Immature natural killer cell (primary cell): ENCODE measurements at regions not wholly inside any gene's neighbourhood (a gene's known extent, or its start where the extent isn't known, plus 50 kb on each side); places are given as distances from the start of the nearest gene placed in this dataset.

Experiments
- DNase-seq, 3 donors: peaks; one replicate each; pipeline ENCODE4 v3.0.0; 2022; ENCODE audit warnings: mixed read lengths in 1 of 3
- H3K27ac Mint-ChIP-seq, 6 donors: one replicate each; pipeline ENCODE4 v1.8.0; 2020; ENCODE audit warnings: mixed read lengths in 6 of 6, mild to moderate bottlenecking in 5 of 6, inconsistent platforms in 4 of 6, moderate library complexity in 3 of 6
- H3K27me3 Mint-ChIP-seq, 3 donors: one replicate each; pipeline ENCODE4 v1.8.0; 2020 to 2021; ENCODE audit warnings: low read depth in 3 of 3, mild to moderate bottlenecking in 3 of 3, mixed read lengths in 3 of 3, moderate library complexity in 3 of 3, inconsistent platforms in 1 of 3
- H3K36me3 Mint-ChIP-seq, 3 donors: one replicate each; pipeline ENCODE4 v1.8.0; 2020; ENCODE audit warnings: mixed read lengths in 3 of 3, inconsistent platforms in 2 of 3, mild to moderate bottlenecking in 2 of 3
- H3K4me1 Mint-ChIP-seq, 2 donors: one replicate each; pipeline ENCODE4 v1.8.0; 2020; ENCODE audit warnings: inconsistent platforms in 2 of 2, mild to moderate bottlenecking in 2 of 2, mixed read lengths in 2 of 2, moderate library complexity in 1 of 2
- H3K4me3 Mint-ChIP-seq, 5 donors: one replicate each; pipeline ENCODE4 v1.8.0; 2020; ENCODE audit warnings: mild to moderate bottlenecking in 5 of 5, mixed read lengths in 5 of 5, inconsistent platforms in 3 of 5, moderate library complexity in 3 of 5
- H3K9me3 Mint-ChIP-seq, 6 donors: one replicate each; pipeline ENCODE4 v1.8.0; 2020; ENCODE audit warnings: mild to moderate bottlenecking in 6 of 6, mixed read lengths in 6 of 6, inconsistent platforms in 4 of 6, moderate library complexity in 3 of 6

DNA sequence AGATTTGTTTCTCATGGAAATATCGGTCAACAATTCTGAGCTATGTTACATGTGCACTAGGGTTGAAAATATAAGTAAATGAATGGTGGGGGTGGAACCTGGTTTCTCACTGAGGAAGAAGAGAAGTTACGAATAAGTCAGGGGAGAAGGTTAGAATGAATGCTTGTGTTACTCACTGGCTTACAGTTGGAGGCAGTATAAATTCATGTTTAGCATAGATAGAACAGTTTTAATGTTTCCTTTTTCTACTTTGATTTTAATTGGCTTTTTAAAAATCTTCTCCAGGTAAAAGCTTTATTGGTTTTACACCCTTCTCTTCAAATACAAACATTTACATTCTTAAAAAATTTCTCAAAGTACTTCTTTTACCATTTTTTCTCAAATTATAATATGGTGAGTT is 1113.7 kb downstream of the CDH11 start:
- DNase-seq = no peak
- Mint-ChIP-seq H3K27ac (no peak overlapping the region), H3K4me3 (no peak overlapping the region), H3K9me3 (peaks cover 14 to 53% (median 21%) of the 10 kb centered on the region in 6 donors), H3K27me3 (no peaks in the 10 kb centered on the region), H3K4me1 (no peaks in the 10 kb centered on the region), H3K36me3 (no peaks in the 10 kb centered on the region)

DNA sequence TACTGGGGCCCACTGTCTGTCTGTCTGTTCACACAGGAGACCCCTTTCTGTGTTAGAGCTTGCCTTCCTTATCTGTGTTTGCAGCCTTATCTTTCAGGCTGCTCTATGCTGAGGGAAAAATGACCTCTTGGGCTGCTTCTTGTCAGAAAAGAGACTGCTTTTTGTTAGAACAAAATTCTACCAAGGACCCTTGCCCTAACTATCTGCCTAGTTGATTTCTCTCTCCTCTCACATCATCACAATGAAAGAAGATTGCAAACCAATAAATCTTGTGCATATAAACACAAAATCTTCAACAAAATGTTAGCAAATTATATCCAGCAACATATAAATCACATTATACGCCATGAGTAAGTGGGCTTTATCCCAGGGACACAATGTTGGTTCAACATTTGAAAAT is 1117.7 kb downstream of the CDH11 start:
- no peak for DNase-seq
- Mint-ChIP-seq H3K27me3 (no peaks in the 10 kb centered on the region), H3K36me3 (peaks cover 0 to 3% (median 0%) of the 10 kb centered on the region in 3 donors), H3K4me1 (no peaks in the 10 kb centered on the region), H3K4me3 (no peak overlapping the region), H3K27ac (no peak overlapping the region), H3K9me3 (peaks cover 17 to 47% (median 25%) of the 10 kb centered on the region in 6 donors)

DNA sequence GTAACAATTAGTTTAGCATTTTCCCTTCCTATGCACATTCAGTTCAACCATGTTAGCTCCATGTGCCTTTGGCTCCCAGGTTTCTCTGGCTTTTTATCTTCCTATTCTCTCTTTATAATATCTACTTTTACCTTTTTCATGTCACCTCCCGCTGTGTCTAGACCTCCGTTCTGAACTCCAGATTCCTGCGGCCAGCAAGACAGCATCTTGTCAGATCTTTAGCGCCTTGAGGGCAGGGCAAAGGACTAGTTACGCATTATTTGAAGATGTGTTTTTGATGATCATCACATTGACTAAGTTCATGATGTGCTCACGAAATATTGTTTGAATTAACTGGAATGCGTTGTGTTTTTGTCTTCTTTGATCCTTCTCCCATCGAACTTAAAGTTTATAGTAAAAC is 1126.8 kb downstream of the CDH11 start:
- H3K9me3 Mint-ChIP-seq = peaks cover 0 to 66% (median 33%) of the 10 kb centered on the region in 6 donors
- peaks cover 0 to 1% (median 0%) of the 10 kb centered on the region in 3 donors for H3K27me3 Mint-ChIP-seq
- H3K4me3 Mint-ChIP-seq = no peak overlapping the region
- DNase-seq = no peak
- no peak overlapping the region for H3K27ac Mint-ChIP-seq
- H3K4me1 Mint-ChIP-seq = no peaks in the 10 kb centered on the region
- H3K36me3 Mint-ChIP-seq = peaks cover 0 to 3% (median 0%) of the 10 kb centered on the region in 3 donors

DNA sequence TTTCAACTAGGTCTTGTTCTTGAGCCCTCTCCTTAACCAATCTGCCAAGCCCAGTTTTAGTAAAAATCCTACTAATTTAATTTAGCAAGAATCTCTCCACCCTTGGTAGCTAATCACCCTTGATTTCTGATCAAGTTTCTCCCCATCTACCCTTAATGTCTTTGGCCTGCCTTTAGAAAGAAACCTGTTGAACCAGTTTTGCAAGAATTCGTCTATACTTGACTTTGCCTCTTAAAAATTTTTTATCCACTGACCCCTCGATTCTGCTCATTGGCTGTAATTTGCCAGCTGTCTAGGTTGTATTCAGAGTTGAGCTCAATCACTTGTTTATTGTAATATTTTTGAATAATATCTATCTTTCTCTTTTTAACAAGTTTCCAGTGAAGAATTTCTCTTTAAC is 1138.5 kb downstream of the CDH11 start:
- peaks cover 17 to 70% (median 32%) of the 10 kb centered on the region in 6 donors for H3K9me3 Mint-ChIP-seq
- H3K4me1 Mint-ChIP-seq = no peaks in the 10 kb centered on the region
- H3K27me3 Mint-ChIP-seq = no peaks in the 10 kb centered on the region
- no peak for DNase-seq
- peaks cover 0 to 5% (median 0%) of the 10 kb centered on the region in 3 donors for H3K36me3 Mint-ChIP-seq
- H3K4me3 Mint-ChIP-seq = no peak overlapping the region
- no peak overlapping the region for H3K27ac Mint-ChIP-seq

DNA sequence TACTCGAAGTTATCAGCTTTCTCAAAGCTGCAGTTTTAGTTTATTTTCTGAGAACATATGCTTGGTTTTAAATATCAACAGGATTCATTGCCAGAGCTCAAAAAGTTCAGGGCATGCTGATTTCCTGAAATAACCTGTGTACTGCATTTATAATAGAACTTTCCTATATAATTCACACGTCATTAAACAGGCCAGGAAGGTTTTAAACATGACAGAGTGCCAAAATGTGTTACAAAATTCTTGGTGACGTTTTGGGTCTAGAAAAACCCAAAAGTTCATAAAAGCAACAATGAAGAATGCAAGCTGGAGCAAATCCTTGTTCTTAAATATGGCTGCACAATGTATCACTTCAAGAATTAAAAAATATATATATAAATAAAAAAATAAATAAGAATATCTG is 1139.1 kb downstream of the CDH11 start:
- Mint-ChIP-seq H3K4me1 (no peaks in the 10 kb centered on the region), H3K27me3 (no peaks in the 10 kb centered on the region), H3K9me3 (peaks cover 17 to 70% (median 35%) of the 10 kb centered on the region in 6 donors), H3K4me3 (no peak overlapping the region), H3K36me3 (peaks cover 0 to 5% (median 0%) of the 10 kb centered on the region in 3 donors), H3K27ac (no peak overlapping the region)
- DNase-seq = no peak

DNA sequence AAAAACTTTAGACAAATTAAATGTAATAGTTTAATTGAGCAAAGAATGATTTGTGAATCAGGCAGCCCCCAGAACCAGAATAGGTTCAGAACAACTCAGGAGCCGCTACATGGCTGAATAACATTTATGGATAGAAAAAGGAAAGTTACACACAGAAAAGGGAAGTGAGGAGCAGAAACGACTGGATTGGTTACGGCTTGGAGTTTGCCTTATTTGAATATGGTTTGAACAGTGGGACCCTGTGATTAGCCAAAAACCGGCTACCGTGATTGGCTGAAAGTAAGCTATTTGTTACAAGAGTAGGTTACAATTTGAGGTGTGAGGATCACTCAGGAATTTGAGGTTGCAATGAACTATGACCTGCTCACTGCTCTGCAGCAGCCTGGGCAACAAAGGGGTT is 1139.8 kb downstream of the CDH11 start:
- H3K9me3 Mint-ChIP-seq = peaks cover 15 to 68% (median 31%) of the 10 kb centered on the region in 6 donors
- no peak for DNase-seq
- H3K4me3 Mint-ChIP-seq = no peak overlapping the region
- H3K4me1 Mint-ChIP-seq = no peaks in the 10 kb centered on the region
- H3K27ac Mint-ChIP-seq = no peak overlapping the region
- no peaks in the 10 kb centered on the region for H3K27me3 Mint-ChIP-seq
- peaks cover 0 to 5% (median 0%) of the 10 kb centered on the region in 3 donors for H3K36me3 Mint-ChIP-seq

DNA sequence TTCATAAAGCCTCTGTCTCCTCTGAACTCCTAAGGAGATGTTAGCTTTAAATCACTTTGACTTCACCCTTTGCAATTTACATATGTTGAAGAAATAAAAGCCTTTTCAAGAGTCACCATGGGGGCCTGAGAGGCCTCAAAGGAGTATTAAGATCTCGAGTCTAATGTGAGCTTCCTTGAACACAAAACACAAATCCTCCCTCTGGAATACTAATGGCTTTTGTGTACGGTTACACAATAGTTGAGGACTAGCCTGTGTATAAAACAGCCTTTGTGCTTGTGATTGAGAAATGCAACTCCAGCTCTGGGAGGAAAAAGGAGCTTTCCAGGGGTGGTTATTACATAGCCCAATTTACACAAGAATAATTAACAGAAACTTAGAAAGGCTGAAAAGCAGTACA is 1140.2 kb downstream of the CDH11 start:
- no peaks in the 10 kb centered on the region for H3K27me3 Mint-ChIP-seq
- H3K36me3 Mint-ChIP-seq = peaks cover 0 to 5% (median 0%) of the 10 kb centered on the region in 3 donors
- H3K4me3 Mint-ChIP-seq = no peak overlapping the region
- peaks cover 15 to 63% (median 27%) of the 10 kb centered on the region in 6 donors for H3K9me3 Mint-ChIP-seq
- H3K27ac Mint-ChIP-seq = no peak overlapping the region
- DNase-seq = no peak
- H3K4me1 Mint-ChIP-seq = no peaks in the 10 kb centered on the region

DNA sequence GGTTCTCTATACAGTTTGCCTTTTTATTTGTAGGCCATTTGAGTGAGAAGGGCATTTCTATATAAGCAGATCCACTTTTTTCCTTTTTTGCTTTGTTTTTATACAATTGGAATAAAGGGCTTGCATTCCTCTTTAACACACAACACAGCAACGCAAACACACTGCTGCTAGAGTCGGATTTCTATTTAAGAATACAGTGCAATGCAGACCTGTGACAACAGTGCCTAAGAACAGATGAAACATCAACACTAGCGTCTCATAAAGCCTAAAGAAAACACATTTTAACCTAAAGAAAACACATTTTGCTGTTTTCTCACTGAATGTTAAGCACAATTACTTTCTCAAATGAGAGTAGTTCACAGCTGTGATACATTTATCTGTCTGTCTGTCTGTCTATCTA is 1141.1 kb downstream of the CDH11 start:
- Mint-ChIP-seq H3K27me3 (no peaks in the 10 kb centered on the region), H3K4me1 (no peaks in the 10 kb centered on the region), H3K27ac (no peak overlapping the region), H3K4me3 (no peak overlapping the region), H3K36me3 (peaks cover 0 to under 1% (median 0%) of the 10 kb centered on the region in 3 donors), H3K9me3 (peaks cover 11 to 63% (median 23%) of the 10 kb centered on the region in 6 donors)
- DNase-seq = no peak

DNA sequence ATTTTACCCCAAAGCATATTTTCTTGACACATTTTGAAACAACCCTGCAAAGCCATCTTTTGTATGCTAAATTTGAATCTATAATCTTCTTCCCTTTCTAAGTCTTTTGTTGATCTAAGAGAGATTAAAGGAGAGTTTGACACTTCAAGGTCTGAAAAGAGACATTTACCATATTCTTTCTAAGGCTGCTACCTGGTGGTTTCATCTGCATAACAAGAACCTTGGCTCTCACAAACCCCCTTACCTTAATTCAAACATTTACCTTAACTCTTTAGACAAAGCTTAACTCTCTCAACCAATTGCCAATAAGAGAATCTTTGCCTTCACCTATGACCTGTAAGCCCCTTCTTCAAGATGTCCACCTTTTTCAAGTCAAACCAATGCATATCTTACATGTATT is 1143.6 kb downstream of the CDH11 start:
- Mint-ChIP-seq H3K36me3 (no peaks in the 10 kb centered on the region), H3K27ac (no peak overlapping the region), H3K27me3 (peaks cover 0 to 2% (median 0%) of the 10 kb centered on the region in 3 donors), H3K4me3 (no peak overlapping the region), H3K4me1 (no peaks in the 10 kb centered on the region), H3K9me3 (peaks cover 9 to 70% (median 29%) of the 10 kb centered on the region in 6 donors)
- no peak for DNase-seq

DNA sequence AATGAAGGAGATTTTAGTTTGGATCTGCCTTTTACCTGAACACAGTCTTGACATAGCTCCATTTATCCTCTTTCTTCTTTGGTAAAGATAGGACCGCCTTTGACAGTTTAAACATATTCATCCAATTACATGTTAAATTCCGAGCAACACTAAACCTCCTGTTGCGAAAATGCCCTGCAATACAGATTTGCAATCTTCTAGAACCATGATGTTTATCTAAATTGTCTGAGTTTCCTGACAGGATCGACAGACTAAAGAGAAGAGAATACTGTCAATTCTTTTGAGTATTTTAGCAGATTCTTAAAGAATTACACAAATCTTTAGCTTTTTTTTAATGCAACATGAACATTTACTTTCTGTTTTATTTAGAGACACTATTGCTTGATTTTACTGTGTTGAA is 1145.5 kb downstream of the CDH11 start:
- Mint-ChIP-seq H3K27ac (no peak overlapping the region), H3K9me3 (peaks cover 8 to 68% (median 34%) of the 10 kb centered on the region in 6 donors), H3K4me3 (no peak overlapping the region), H3K4me1 (no peaks in the 10 kb centered on the region), H3K27me3 (peaks cover 0 to 2% (median 0%) of the 10 kb centered on the region in 3 donors), H3K36me3 (no peaks in the 10 kb centered on the region)
- no peak for DNase-seq

DNA sequence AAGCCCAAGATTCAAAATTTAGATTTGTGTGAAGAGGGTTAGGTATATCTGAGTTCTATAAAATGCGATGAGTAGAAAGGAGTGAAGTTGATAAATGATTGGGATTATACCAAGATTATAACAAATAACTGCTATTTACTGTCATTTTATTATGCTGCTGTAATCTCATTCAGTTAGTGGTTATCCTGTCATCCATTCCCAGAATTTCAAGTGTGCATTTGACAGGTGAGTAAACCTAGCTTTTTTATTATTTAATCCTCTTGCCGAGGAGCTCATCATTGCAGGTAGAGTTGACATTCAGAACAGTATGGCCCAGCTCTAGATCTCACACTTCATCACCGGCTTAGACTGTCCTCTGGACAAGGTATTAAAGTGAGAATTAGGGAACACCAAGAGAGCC is 1146.2 kb downstream of the CDH11 start:
- Mint-ChIP-seq H3K9me3 (peaks cover 8 to 65% (median 30%) of the 10 kb centered on the region in 6 donors), H3K36me3 (no peaks in the 10 kb centered on the region)

DNA sequence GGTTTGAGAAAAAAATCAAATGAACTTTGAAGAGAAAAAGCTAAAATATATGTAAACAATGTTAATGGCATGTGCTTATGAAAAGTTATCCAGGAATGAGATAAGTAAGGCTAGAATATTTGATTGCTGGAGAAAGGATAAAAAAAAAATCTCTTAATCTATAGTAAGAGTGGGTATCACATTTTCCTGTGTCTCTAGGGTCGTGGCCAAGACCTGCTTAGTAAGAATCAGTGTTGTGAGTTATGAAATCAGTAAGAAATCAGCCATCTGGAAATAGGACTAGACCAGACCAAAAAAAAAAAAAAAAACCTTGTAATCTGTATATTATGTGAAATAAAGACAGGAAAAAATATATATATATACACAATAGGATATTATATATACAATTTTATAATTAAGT is 1153.9 kb downstream of the CDH11 start:
- no peak for DNase-seq
- no peak overlapping the region for H3K4me3 Mint-ChIP-seq
- no peak overlapping the region for H3K27ac Mint-ChIP-seq
- peaks cover 5 to 45% (median 20%) of the 10 kb centered on the region in 6 donors for H3K9me3 Mint-ChIP-seq
- no peaks in the 10 kb centered on the region for H3K4me1 Mint-ChIP-seq
- peaks cover 0 to 4% (median 0%) of the 10 kb centered on the region in 3 donors for H3K27me3 Mint-ChIP-seq
- H3K36me3 Mint-ChIP-seq = no peaks in the 10 kb centered on the region

More for the DNA sequence above, 1146.2 kb downstream of the CDH11 start:
- H3K4me3 Mint-ChIP-seq = no peak overlapping the region
- no peak for DNase-seq
- H3K27ac Mint-ChIP-seq = no peak overlapping the region
- H3K27me3 Mint-ChIP-seq = peaks cover 0 to 2% (median 0%) of the 10 kb centered on the region in 3 donors
- no peaks in the 10 kb centered on the region for H3K4me1 Mint-ChIP-seq

DNA sequence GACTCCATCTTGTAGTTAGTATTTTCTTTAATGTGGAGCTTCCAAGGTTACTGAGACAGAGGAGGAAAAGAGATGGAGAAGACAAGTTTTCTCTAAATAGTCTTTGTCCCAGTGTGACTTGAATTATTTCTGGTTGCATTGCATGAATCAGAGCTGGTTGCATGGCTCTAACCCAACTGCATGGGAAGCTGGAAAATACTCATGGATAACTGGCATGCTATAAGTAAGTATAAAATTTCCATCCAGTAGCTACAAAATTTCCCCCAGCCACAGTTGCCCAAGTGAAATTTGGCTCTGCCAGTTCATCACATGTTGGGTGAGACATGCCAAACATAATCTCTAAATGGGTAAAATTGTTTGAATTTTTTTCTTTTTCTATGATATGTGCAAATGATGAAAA is 1161.5 kb downstream of the CDH11 start:
- Mint-ChIP-seq H3K36me3 (no peaks in the 10 kb centered on the region), H3K9me3 (peaks cover 7 to 59% (median 25%) of the 10 kb centered on the region in 6 donors), H3K4me1 (no peaks in the 10 kb centered on the region), H3K27ac (no peak overlapping the region), H3K27me3 (no peaks in the 10 kb centered on the region), H3K4me3 (no peak overlapping the region)
- DNase-seq = no peak

DNA sequence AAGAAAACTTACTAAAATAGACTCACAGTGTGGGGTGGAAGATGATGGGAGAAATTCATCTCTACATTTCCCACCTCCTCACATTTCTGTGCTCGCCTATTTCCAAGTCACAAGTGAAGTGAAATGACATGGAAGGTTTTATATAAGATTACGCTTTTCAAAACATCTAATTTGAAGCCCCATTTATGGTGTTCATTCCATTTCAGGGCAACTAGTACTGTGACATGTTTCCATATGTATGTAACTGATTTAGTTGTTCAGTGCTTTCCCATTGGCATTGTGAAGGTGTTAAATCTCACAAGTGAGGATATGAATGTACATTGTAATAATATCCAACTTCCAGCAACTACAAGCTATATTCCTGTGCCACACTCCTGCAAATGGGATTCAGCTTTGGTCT is 1174.8 kb downstream of the CDH11 start:
- no peak overlapping the region for H3K4me3 Mint-ChIP-seq
- H3K36me3 Mint-ChIP-seq = peaks cover 0 to 2% (median 0%) of the 10 kb centered on the region in 3 donors
- no peak for DNase-seq
- no peaks in the 10 kb centered on the region for H3K27me3 Mint-ChIP-seq
- no peaks in the 10 kb centered on the region for H3K4me1 Mint-ChIP-seq
- H3K27ac Mint-ChIP-seq = no peak overlapping the region
- H3K9me3 Mint-ChIP-seq = peaks cover 6 to 46% (median 17%) of the 10 kb centered on the region in 6 donors

DNA sequence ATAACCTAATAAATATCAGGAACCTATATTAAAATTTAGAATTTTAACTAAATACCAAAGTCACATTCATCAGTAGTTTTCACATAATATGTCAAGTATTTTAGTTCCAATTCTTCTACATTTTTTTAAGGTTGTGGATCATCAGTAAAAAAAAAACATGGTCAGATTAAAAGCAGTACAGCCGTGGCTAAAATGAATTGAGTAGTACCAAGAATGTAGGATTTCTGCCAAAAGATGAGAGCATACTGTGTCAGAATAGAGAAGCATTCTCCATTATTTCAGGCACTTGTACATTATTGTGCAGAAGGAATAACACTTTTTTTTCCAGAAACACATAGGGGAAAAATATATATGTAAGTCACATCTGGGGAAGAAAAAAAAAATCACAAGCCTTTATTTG is 1176.1 kb downstream of the CDH11 start:
- Mint-ChIP-seq H3K4me1 (no peaks in the 10 kb centered on the region), H3K27ac (no peak overlapping the region), H3K27me3 (no peaks in the 10 kb centered on the region), H3K36me3 (peaks cover 0 to 2% (median 0%) of the 10 kb centered on the region in 3 donors), H3K4me3 (no peak overlapping the region), H3K9me3 (peaks cover 4 to 44% (median 18%) of the 10 kb centered on the region in 6 donors)
- DNase-seq = no peak
